Natural killer cell (primary cell): ENCODE measurements at regions not wholly inside any gene's neighbourhood (a gene's known extent, or its start where the extent isn't known, plus 50 kb on each side); places are given as distances from the start of the nearest gene placed in this dataset.

Experiments
- ATAC-seq, 3 donors: fragments of 150-1000 bp in 2 of 3; fragments of 200-7000 bp in 1 of 3; cut with Tn5 transposase; 1 replicate in 1 of 3; 2 replicates in 2 of 3; pipeline ENCODE4 v1.10.0; 2021; ENCODE audit warnings: mild to moderate bottlenecking in 2 of 3, moderate library complexity in 2 of 3
- DNase-seq, 2 donors: peaks; one replicate each; pipeline versions ENCODE4 v3.0.0 to v3.0.0-alpha.2; 2013 to 2021; ENCODE audit warnings: mixed read lengths in 1 of 2
- H3K27ac ChIP-seq: one replicate; pipeline ENCODE4 v1.5.1; 2013; ENCODE audit warnings: mild to moderate bottlenecking, low read length
- H3K27me3 ChIP-seq: one replicate; pipeline ENCODE4 v1.6.1; 2013; ENCODE audit warnings: low read length; ENCODE audit not compliant: control insufficient read depth, insufficient read depth
- H3K36me3 ChIP-seq: one replicate; pipeline ENCODE4 v1.6.1; 2013; ENCODE audit warnings: low read length; ENCODE audit not compliant: control insufficient read depth, insufficient read depth
- H3K4me1 ChIP-seq: one replicate; pipeline ENCODE4 v1.6.1; 2013; ENCODE audit warnings: low read length; ENCODE audit not compliant: control insufficient read depth, insufficient read depth
- H3K4me3 ChIP-seq: one replicate; pipeline ENCODE4 v1.5.1; 2013; ENCODE audit warnings: low read length
- H3K9me3 ChIP-seq: one replicate; pipeline ENCODE4 v1.6.1; 2013; ENCODE audit warnings: low read length; ENCODE audit not compliant: control insufficient read depth, insufficient read depth
- H3K27ac Mint-ChIP-seq, 2 donors: one replicate each; pipeline ENCODE4 v1.8.0; 2022; ENCODE audit warnings: mild to moderate bottlenecking in 2 of 2, mixed read lengths in 2 of 2, moderate library complexity in 1 of 2
- H3K27me3 Mint-ChIP-seq, 2 donors: one replicate each; pipeline ENCODE4 v1.8.0; 2022; ENCODE audit warnings: low read depth in 2 of 2, mixed read lengths in 2 of 2
- H3K36me3 Mint-ChIP-seq: one replicate; pipeline ENCODE4 v1.8.0; 2022; ENCODE audit warnings: mixed read lengths
- H3K4me1 Mint-ChIP-seq, 2 donors: one replicate each; pipeline ENCODE4 v1.8.0; 2022; ENCODE audit warnings: mixed read lengths in 2 of 2
- H3K4me3 Mint-ChIP-seq: one replicate; pipeline ENCODE4 v1.8.0; 2022; ENCODE audit warnings: mild to moderate bottlenecking, moderate library complexity, mixed read lengths
- H3K9me3 Mint-ChIP-seq, 2 donors: one replicate each; pipeline ENCODE4 v1.8.0; 2022; ENCODE audit warnings: mixed read lengths in 2 of 2
- CTCF ChIP-seq: fragments of 200-600 bp; IDR thresholded peaks from one replicate; pipeline ENCODE4 v1.8.0; 2022; ENCODE audit warnings: antibody characterized with exemption
- WGBS: methylation state at CpG from one replicate; pipeline ENCODE4 v1.1.7; 2013; ENCODE audit warnings: missing lambda C conversion rate; ENCODE audit not compliant: insufficient coverage; 5-methylcytosine and 5-hydroxymethylcytosine counted together
- intact Hi-C: fragments of 100-400 bp; cut with micrococcal nuclease; formaldehyde crosslinking; loops from one replicate; pipeline ENCODE4 v1.14.2; 2022

DNA sequence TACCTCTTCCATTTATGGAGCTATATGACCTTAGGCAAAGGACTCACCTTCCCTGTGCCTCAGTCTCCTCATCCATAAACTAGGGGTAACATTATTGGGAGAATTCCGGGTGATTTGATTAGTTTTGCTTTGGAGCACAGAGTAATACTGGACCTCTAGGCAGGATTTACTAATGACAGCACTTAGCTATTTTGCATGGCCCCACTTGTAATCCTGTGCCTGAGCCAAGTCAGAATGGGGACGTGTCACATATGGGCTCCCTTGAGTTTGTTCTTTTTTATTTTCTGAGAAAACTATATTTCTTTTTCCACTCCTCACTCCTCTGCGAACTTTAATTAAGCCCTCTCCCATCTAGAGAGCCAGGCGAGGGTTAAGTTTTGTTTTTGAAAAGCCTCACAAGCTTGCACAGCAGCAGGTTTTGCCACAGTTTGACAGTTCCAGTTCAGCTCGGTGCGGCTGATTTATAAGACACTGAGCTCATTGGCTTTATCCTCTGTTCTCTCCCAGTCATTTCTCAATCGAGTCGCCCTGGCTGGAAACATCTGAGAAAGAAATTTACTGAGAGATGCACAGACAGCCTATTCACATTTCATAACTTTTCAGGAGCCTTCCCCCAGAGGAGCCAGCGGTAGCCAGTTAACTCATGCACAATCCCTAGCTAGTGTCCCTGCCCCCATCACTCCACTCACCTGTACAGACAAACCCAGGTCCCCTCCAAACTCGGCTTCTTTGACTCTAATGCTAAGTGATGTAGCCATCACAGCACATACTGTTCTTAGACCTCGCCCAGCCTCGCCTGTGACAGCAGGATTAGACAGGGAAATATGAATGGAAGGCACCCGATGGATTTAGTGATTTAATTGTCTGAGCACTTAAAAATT is 441.9 kb upstream of the NPVF start:
- intact Hi-C loops = no loop called here
- WGBS = 51% methylated on average over 13 of the region's 13 CpGs
- H3K36me3 Mint-ChIP-seq = no peaks in the 10 kb centered on the region
- no peaks in the 10 kb centered on the region for H3K4me1 Mint-ChIP-seq
- TF ChIP-seq CTCF = no peak
- H3K4me3 ChIP-seq = no peak overlapping the region
- ATAC-seq = no peak
- H3K27ac Mint-ChIP-seq = no peak overlapping the region
- H3K9me3 Mint-ChIP-seq = no peaks in the 10 kb centered on the region
- no peak overlapping the region for H3K4me3 Mint-ChIP-seq
- H3K9me3 ChIP-seq = no peaks in the 10 kb centered on the region
- H3K27me3 ChIP-seq = no peaks in the 10 kb centered on the region
- peaks cover 5 to 11% of the 10 kb centered on the region in 2 donors for H3K27me3 Mint-ChIP-seq
- H3K27ac ChIP-seq = no peak overlapping the region
- no peaks in the 10 kb centered on the region for H3K36me3 ChIP-seq
- DNase-seq = no peak
- no peaks in the 10 kb centered on the region for H3K4me1 ChIP-seq

DNA sequence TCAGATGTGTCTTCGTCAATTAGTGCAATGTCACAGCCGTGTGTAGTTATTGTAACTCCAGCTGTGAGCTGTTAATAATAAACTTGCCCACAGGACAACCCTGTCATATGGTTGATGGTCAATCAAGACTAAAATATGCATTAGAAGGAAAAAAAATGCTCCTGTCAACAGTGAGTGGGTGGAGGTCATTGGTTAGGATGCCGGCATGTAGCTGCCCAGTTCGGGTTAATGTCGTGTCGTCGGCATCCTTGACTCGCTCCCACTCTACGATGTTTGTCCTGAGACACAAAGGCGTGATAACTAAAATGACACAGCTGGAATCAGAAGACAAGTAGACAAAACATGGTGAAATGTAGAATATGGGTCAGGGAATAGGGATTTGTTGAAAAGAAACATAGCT is 442.8 kb upstream of the NPVF start:
- intact Hi-C loops = no loop called here
- no peaks in the 10 kb centered on the region for H3K4me1 Mint-ChIP-seq
- H3K36me3 Mint-ChIP-seq = no peaks in the 10 kb centered on the region
- ATAC-seq (no peak), DNase-seq (no peak)
- H3K27me3 ChIP-seq = no peaks in the 10 kb centered on the region
- WGBS = 93% methylated on average over 10 of the region's 10 CpGs
- H3K4me3 Mint-ChIP-seq = no peak overlapping the region
- no peaks in the 10 kb centered on the region for H3K36me3 ChIP-seq
- H3K27me3 Mint-ChIP-seq = peaks cover 0 to 8% of the 10 kb centered on the region in 2 donors
- H3K9me3 ChIP-seq = no peaks in the 10 kb centered on the region
- H3K27ac ChIP-seq = no peak overlapping the region
- TF ChIP-seq CTCF = no peak
- no peaks in the 10 kb centered on the region for H3K4me1 ChIP-seq
- no peak overlapping the region for H3K4me3 ChIP-seq
- no peak overlapping the region for H3K27ac Mint-ChIP-seq
- H3K9me3 Mint-ChIP-seq = no peaks in the 10 kb centered on the region

DNA sequence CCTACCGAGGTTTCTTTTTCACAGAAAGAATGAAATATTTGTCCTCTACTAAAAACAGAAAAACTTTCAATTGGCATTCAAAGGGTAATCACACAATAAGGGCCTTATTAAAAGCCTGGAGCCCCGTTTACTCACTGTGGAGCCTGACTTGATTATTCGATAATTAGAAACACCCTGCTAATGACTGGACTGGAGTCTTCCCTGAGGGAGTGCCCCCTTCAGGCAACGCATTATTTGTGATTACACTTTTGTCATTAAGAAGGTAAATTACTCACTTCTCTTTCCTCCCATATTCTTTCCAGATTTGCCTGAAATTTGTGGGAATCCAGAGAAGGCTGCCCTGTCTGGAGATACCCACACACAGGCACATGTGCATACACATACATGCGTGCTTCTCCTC is 444.2 kb upstream of the NPVF start:
- Mint-ChIP-seq H3K4me3 (no peak overlapping the region), H3K4me1 (no peaks in the 10 kb centered on the region), H3K36me3 (no peaks in the 10 kb centered on the region), H3K27ac (no peak overlapping the region), H3K27me3 (peaks cover 0 to 8% of the 10 kb centered on the region in 2 donors), H3K9me3 (no peaks in the 10 kb centered on the region)
- no peak for DNase-seq
- TF ChIP-seq CTCF = no peak
- H3K27me3 ChIP-seq = no peaks in the 10 kb centered on the region
- no peak for ATAC-seq
- no peak overlapping the region for H3K27ac ChIP-seq
- H3K9me3 ChIP-seq = no peaks in the 10 kb centered on the region
- WGBS = 72% methylated on average over 5 of the region's 5 CpGs
- H3K4me1 ChIP-seq = no peaks in the 10 kb centered on the region
- intact Hi-C loops = no loop called here
- no peak overlapping the region for H3K4me3 ChIP-seq
- H3K36me3 ChIP-seq = no peaks in the 10 kb centered on the region
